ENCODE measurements at regions not wholly inside any gene's neighbourhood (a gene's known extent, or its start where the extent isn't known, plus 50 kb on each side); places are given as distances from the start of the nearest gene placed in this dataset.

DNA sequence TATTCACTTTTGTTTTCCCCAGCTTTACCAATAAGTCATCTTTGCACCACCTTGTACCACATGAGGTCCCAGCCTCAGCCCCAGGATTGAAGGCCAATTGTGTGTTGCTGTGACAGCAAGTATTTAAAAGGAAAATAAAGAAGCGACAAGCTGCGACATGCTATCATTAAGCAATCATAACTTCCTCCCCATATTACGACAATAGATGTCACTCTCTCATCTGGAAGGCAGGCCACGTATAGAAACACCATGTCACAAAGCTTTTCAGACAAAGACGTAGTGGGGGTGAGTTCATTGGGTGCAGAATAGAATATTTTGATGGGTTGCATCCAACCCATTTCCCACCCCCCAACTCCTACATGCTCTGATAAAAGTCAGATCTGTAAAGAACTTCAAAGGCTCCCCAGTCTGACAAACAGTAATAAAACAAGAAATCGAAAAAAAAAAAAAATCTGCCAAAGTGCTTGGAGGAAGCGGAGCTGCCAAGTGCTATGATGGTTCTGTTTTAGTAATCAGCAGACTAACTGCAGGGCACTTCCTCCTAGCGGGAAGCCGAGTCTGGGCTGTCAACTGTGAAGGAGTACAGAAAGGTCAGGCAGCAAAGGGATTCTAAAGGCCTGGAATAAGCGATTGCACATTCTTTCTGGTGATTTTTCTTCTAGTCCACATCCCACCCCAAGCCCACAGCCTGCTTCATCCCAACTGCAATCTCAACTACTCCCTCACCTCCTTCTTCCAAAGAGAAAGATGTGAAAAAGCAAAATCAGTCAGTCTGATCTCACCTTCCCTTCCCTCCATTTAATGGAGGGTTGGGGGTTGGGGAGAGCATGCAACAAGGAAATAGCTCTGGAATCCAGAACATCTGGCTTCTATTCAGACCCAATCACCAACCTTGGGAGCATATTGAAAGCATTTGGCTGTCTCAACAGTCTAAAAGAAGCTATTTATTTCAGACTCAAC lies 131.4 kb upstream of the UBASH3B start:
- peak in 1 of 3 donors; percentile 66 for DNase-seq (ENCODE audit: low read depth in 2 of 3, low spot score in 2 of 3)

DNA sequence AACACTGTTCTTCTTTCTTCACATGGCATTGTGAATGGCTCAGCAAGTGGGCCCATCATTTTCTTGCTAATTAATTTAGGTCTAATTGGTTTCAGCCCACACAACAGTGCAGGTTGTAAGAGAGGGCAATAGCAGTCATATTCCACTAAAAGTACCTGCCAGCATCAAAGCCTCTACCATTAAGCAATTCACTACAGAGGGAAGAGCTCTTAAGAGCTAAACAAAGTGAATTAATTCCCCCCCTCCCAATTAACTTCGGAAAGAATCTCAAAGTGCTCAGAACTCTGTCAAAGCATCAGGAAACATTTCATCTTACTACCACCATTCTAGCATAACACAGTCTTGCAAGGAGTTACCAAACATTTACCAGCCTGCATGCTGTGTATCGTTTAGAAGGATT lies 133.9 kb upstream of the UBASH3B start:
- no peak for DNase-seq (ENCODE audit: low read depth in 2 of 3, low spot score in 2 of 3)

GRCh38 chr11:122517403-122518379 lies 137.8 kb upstream of the UBASH3B start:
- DNase-seq (ENCODE audit: low read depth in 2 of 3, low spot score in 2 of 3) = no peak

GRCh38 chr11:122516686-122517085 lies 138.8 kb upstream of the UBASH3B start:
- no peak for DNase-seq (ENCODE audit: low read depth in 2 of 3, low spot score in 2 of 3)

- DNase-seq (ENCODE audit: low read depth in 2 of 3, low spot score in 2 of 3) = no peak
These were observed 141.5 kb upstream of the UBASH3B start for GRCh38 chr11:122513997-122514396.

- no peak for DNase-seq (ENCODE audit: low read depth in 2 of 3, low spot score in 2 of 3)
These were observed 142.2 kb upstream of the UBASH3B start for GRCh38 chr11:122513328-122513727.

DNA sequence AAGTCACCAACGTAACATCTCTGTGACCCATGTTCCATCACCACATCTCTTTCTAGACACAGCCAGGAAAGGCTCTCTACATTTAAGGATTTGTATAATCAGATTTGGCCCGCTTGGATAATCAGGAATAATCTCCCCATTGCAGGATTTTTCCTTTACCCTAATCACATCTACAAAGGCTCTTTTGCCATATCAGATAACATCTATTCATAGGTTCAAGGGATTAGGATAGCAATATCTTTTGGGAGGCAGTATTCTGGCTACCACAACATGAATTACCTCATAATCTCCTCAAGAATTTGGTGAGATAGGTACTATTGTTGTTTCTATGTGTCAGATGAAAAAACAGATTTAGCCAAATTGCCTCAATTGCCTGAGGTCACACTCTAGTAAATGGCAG lies 142.8 kb upstream of the UBASH3B start:
- no peak for DNase-seq (ENCODE audit: low read depth in 2 of 3, low spot score in 2 of 3)

GRCh38 chr11:122509899-122510298 lies 145.6 kb upstream of the UBASH3B start:
- DNase-seq (ENCODE audit: low read depth in 2 of 3, low spot score in 2 of 3) = no peak

- DNase-seq (ENCODE audit: low read depth in 2 of 3, low spot score in 2 of 3) = no peak
These were observed 146.4 kb upstream of the UBASH3B start for GRCh38 chr11:122509091-122509490.

DNA sequence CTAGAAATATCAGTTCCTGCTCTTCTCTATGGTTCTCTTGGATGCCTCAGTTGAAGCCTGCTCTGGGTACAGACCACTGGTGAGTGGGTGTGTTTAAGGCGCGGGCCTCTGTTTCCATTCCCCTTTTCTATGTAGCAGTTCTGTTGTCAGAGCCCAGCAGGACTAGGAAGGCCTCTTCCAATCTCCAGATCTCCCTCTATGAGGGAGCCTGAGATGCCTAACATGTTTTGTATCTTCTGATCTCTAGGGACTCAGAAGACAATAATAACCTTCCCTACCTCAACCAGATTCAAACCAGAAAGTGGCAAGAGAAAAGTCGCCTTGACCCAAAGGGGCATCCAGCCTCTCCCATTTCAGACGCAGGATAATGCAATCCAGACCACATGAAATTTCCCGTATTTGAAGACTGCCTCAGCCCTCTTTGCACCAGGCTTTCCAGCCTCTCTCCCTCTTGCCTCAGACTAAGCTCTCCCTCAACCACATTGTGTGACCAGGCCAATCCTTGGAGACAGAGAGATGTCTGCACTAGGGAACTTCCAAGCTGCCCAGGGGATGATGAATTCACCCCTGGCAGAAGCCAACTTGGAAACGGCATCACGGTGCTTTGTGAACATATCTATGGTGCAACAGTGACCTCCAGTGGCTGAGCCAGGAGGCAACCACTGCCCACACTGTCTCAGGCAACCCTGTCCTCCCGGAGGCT lies 150.1 kb upstream of the UBASH3B start:
- DNase-seq (ENCODE audit: low read depth in 2 of 3, low spot score in 2 of 3) = peak in 2 of 3 donors; percentile 54 to 75

DNA sequence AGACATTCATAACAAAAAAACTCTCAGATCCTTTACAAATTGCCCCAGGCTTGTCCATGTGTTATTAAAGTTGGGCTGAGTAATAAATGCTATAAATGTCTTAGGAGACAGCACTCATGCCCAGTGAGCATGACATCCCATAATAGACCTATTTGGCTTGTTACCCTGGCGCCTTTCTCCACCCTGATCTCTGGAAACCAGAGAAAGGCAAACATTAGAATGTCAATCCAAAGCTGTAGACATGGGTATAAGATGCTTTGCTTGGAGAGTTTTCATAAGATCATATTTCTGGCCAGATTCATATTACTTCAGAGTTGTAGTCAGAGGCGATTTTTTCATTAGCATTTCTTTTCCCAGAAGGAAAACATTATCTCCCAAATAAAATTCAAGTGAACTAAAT lies 161.3 kb upstream of the UBASH3B start:
- no peak for DNase-seq (ENCODE audit: low read depth in 2 of 3, low spot score in 2 of 3)

GRCh38 chr11:122491509-122491908 lies 164.0 kb upstream of the UBASH3B start:
- peak in 2 of 3 donors; percentile 30 to 63 for DNase-seq (ENCODE audit: low read depth in 2 of 3, low spot score in 2 of 3)

GRCh38 chr11:122488892-122489706 lies 166.4 kb upstream of the UBASH3B start:
- DNase-seq (ENCODE audit: low read depth in 2 of 3, low spot score in 2 of 3) = no peak

GRCh38 chr11:122487669-122488068 lies 167.9 kb upstream of the UBASH3B start:
- DNase-seq (ENCODE audit: low read depth in 2 of 3, low spot score in 2 of 3) = no peak

- DNase-seq (ENCODE audit: low read depth in 2 of 3, low spot score in 2 of 3) = peak in 2 of 3 donors; percentile 36 to 57
These were observed 168.6 kb upstream of the UBASH3B start for GRCh38 chr11:122486793-122487495.

DNA sequence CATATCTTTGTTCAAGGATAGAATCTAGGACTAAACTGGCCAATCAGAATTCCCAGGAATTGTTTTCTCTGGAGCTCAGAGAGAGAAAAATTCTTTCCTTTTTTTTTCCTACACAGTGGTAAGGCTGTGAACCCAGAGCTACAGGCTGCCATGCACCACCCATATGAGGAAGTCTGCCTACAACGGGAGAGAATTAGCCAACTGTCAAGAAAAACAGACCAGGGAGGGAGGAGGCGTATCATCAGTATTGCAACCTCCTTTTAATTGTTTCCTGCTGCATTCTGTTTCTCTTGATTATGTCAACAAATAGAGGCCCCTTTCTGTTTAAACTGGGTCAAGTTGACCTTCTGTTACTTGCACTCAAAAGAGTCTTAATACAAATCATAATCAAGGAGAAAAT lies 176.5 kb upstream of the UBASH3B start:
- no peak for DNase-seq (ENCODE audit: low read depth in 2 of 3, low spot score in 2 of 3)

DNA sequence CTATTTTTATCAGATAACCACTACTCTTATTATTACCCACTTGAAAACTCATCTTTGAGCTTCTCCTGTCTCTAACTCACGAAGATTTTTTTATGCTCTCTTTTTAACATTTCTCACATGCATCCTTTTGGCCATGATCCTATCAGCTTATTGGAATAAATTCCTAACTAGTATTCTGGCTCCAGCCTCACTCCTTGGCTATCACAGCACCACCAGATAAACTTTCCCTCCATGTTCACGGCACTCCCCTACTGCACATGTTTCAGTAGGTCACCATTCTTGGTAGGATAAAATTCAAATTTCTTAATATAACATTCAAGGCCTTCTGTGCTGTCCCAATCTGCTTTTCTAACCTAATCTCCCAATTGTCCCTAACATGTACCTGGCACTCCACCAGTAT lies 186.6 kb upstream of the UBASH3B start:
- DNase-seq (ENCODE audit: low read depth in 2 of 3, low spot score in 2 of 3) = no peak

DNA sequence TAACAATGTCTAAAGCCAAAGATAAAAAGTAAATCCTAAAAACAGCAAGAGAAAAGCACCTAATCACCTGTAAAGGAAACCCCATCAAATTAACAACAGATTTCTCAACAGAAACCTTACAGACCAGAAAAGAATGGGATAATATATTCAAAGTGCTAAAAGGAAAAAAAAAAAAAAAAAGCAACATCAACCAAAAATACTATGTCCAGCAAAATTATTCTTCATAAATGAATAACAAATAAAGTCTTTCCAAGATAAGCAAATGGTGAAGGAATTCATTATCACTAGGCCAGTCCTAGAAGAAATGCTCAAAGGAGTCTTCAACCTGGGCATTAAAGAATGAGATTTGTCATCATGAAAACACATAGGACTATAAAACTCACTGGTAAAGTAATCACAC lies 192.0 kb upstream of the UBASH3B start:
- DNase-seq (ENCODE audit: low read depth in 2 of 3, low spot score in 2 of 3) = peak in 1 of 3 donors; percentile 16

DNA sequence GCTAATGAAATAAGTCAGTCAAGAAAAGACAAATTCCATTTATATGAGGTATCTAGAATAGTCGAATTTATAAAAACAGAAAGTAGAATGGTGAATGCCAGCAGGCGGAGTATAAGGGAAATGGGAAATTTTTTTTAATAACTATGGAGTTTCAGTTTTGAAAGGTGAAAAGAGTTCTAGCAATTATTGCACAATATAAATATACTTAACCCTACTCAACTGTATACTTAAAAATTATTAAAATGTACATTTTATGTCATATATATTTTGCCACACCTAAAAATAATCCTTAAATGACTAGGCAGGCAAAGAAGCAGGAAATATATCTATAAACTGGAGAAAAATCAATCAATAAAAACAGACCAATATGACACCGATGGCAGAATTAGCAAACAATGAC lies 196.5 kb upstream of the UBASH3B start:
- DNase-seq (ENCODE audit: low read depth in 2 of 3, low spot score in 2 of 3) = no peak

All from hematopoietic multipotent progenitor cell (in vitro differentiated cells).